NT2/D1 (cell line): ENCODE measurements at regions not wholly inside any gene's neighbourhood (a gene's known extent, or its start where the extent isn't known, plus 50 kb on each side); places are given as distances from the start of the nearest gene placed in this dataset.

ENCODE experiments used
- SUZ12 ChIP-seq: IDR thresholded peaks from 2 replicates; pipeline ENCODE4 v1.6.1; 2011; ENCODE audit not compliant: insufficient read length, insufficient read depth; ENCODE audit errors: extremely low read depth
- YY1 ChIP-seq: IDR thresholded peaks from 2 replicates; pipeline ENCODE4 v1.6.1; 2011; ENCODE audit not compliant: insufficient read length, insufficient read depth
- ZNF274 ChIP-seq: IDR thresholded peaks from 2 replicates; pipeline ENCODE4 v1.6.1; 2011; ENCODE audit warnings: mild to moderate bottlenecking, low read depth, low read length

- TF ChIP-seq ZNF274, result no peak
- no peak for TF ChIP-seq SUZ12
- TF ChIP-seq YY1, result no peak
Measured at GRCh38 chr5:164202338-164202737, 696.9 kb downstream of the MAT2B start.
